NCI-H460 (cell line): ENCODE measurements at regions not wholly inside any gene's neighbourhood (a gene's known extent, or its start where the extent isn't known, plus 50 kb on each side); places are given as distances from the start of the nearest gene placed in this dataset.

Experiments used
- DNase-seq: peaks from one replicate; pipeline ENCODE4 v3.0.0-alpha.2; 2016; ENCODE audit warnings: low read depth; ENCODE audit errors: extremely low read depth

DNA sequence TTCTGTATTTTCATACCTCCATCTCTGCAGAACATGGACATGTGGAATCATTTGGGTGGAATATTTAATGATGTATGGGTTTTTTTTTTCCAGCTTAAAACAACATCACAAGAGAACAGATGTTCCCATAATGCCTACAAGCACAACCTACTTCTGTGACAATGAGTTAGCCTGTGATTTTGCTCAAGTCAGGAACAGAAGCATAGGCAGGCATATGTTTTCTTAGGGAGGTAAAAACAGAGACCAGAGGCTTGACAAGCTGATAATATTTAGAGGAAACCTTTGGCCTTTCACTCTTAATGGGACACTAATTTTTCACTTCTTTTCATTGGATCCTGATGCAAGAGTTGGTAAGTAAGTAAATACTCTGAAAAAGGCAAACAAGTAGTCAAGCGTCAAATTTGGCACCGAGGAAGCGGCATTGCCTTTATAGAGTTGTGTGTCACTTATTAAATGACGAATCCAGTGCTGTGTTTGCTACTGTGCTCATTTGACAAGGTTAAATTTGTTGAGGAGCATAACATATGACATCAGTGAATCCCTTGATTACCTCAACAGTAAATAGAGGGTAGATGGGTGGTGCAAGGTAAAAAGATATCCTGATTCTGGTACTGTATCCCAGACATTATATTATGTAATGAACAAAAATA is 66.7 kb upstream of the RBMS3 start:
- no peak for DNase-seq

DNA sequence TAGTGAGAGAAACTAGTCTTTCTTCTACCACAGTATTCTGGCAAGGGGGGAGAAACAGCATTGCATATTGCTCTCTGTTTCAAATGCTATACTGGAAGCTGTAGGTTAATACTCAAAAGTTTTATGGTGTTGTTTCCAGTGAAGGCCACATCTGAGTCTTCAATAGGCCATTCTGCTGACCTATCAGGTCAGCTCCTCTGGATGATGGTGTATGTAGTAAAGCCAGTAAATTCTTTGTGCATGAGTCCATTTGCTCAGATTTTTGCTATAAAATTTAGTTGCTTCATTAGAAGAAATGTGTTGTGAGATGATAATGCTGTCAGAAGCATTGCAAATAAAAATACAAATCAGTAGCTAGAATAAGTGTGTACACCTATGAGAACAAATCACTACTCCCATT is 64.9 kb upstream of the RBMS3 start:
- no peak for DNase-seq

DNA sequence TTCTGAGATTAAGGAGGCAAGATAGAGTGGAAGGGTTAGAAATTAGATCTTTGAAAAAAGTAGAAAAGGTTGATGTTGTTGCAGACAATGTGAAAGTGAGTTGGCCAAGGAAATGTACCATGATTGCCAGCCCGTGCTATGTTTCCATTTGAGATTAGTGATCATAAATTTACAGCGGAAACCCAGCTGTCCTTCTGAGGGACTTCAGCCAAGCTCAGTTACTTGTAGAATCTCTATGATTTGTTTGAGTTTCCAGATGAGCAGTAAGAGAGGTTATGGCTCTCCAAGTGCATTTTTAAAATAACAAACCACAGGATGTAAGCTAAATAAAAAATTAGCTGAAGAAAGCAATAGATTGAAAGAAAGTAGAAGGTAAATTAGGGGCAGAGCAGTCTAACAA is 54.2 kb upstream of the RBMS3 start:
- DNase-seq = no peak

DNA sequence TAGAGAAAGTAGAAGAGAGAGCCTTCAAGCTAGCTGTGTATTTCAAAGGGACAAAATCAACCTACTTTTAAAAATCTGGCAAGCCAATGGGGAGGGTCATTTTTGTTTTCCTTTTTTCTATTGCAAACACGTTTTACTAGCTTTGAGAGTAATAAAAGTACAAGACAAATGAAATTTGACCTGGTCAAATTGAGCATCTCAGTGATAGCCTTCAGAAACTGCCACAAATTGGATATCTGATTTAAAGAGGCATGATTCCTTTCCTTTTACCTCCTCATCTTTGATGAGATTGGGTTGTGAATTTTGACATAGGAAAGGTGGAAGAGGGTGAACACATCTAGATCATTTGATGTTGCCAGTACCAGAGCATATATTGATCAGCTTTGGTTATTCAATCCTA is 53.6 kb upstream of the RBMS3 start:
- DNase-seq = no peak
